ENCODE measurements at regions not wholly inside any gene's neighbourhood (a gene's known extent, or its start where the extent isn't known, plus 50 kb on each side); places are given as distances from the start of the nearest gene placed in this dataset.

DNA sequence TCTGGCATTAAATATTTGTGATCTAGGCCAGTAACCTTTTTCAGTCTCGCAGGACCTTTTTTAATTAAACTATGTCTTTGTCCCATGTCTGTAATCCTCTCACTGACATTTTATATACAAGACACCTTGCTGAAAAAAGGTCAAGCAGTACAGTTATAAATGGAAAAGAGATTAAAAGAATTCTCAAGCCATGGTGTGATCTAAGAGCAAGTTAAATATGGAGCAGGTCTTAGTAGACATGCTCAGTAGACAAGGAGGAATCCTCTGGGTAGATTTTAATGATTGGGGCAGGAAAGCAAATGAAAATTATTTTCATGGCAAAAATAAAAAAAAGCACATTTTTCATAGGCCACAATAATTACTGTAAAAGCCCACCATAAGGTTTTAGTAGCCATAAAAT, 203.5 kb downstream of the PPP1R3A start:
- no peak for TF ChIP-seq POLR2A (IDR thresholded peaks at IDR 0.05)
- TF ChIP-seq, protein P1, sequence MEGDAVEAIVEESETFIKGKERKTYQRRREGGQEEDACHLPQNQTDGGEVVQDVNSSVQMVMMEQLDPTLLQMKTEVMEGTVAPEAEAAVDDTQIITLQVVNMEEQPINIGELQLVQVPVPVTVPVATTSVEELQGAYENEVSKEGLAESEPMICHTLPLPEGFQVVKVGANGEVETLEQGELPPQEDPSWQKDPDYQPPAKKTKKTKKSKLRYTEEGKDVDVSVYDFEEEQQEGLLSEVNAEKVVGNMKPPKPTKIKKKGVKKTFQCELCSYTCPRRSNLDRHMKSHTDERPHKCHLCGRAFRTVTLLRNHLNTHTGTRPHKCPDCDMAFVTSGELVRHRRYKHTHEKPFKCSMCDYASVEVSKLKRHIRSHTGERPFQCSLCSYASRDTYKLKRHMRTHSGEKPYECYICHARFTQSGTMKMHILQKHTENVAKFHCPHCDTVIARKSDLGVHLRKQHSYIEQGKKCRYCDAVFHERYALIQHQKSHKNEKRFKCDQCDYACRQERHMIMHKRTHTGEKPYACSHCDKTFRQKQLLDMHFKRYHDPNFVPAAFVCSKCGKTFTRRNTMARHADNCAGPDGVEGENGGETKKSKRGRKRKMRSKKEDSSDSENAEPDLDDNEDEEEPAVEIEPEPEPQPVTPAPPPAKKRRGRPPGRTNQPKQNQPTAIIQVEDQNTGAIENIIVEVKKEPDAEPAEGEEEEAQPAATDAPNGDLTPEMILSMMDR (IDR thresholded peaks at IDR 0.05): no peak
